LNCaP clone FGC (cell line): ENCODE measurements at regions not wholly inside any gene's neighbourhood (a gene's known extent, or its start where the extent isn't known, plus 50 kb on each side); places are given as distances from the start of the nearest gene placed in this dataset.
"Not testable (repeated sequence)": the region's sequence is repeated elsewhere in the genome, so short reads cannot be mapped to it uniquely, and the experiment has no call there.

Source experiments
- DNase-seq: peaks from one replicate; pipeline ENCODE4 v3.0.0-alpha.2; 2011; ENCODE audit warnings: low read depth
- H3K4me3 ChIP-seq: 2 replicates; pipeline ENCODE4 v1.5.1; 2011; ENCODE audit warnings: mild to moderate bottlenecking, low read depth, low read length, control low read depth
- CTCF ChIP-seq: IDR thresholded peaks from 2 replicates; pipeline ENCODE4 v1.5.1; 2012; ENCODE audit warnings: mild to moderate bottlenecking; ENCODE audit not compliant: control insufficient read depth, insufficient read depth; ENCODE audit errors: extremely low read depth

- no peak for TF ChIP-seq CTCF
- no peak overlapping the region for H3K4me3 ChIP-seq
- DNase-seq = no peak
Observed at GRCh38 chr4:38290366-38290765, 330.2 kb downstream of the PTTG2 start.

GRCh38 chr4:38290914-38291313 is 330.7 kb downstream of the PTTG2 start:
- no peak for TF ChIP-seq CTCF
- no peak overlapping the region for H3K4me3 ChIP-seq
- DNase-seq = no peak

- no peak overlapping the region for H3K4me3 ChIP-seq
- no peak for DNase-seq
- no peak for TF ChIP-seq CTCF
Observed at GRCh38 chr4:38292529-38292928, 332.3 kb downstream of the PTTG2 start.

GRCh38 chr4:38294238-38294637 is 334.0 kb downstream of the PTTG2 start:
- DNase-seq = no peak
- TF ChIP-seq CTCF = no peak
- H3K4me3 ChIP-seq = no peak overlapping the region

GRCh38 chr4:38297061-38297460 is 336.9 kb downstream of the PTTG2 start:
- TF ChIP-seq CTCF = no peak
- no peak for DNase-seq
- H3K4me3 ChIP-seq = no peak overlapping the region

- DNase-seq = no peak
- TF ChIP-seq CTCF = no peak
- H3K4me3 ChIP-seq = no peak overlapping the region
Observed at GRCh38 chr4:38298868-38299713, 338.9 kb downstream of the PTTG2 start.

GRCh38 chr4:38302910-38303309 is 342.7 kb downstream of the PTTG2 start:
- no peak overlapping the region for H3K4me3 ChIP-seq
- no peak for TF ChIP-seq CTCF
- no peak for DNase-seq

GRCh38 chr4:38304460-38304859 is 344.3 kb downstream of the PTTG2 start:
- H3K4me3 ChIP-seq, DNase-seq: not testable (repeated sequence)
